Mammary epithelial cell (primary cell): ENCODE measurements at regions not wholly inside any gene's neighbourhood (a gene's known extent, or its start where the extent isn't known, plus 50 kb on each side); places are given as distances from the start of the nearest gene placed in this dataset.

Experiments
- CTCF ChIP-seq, 2 donors: IDR thresholded peaks in 1 of 2; conservative IDR thresholded peaks in 1 of 2; 2 replicates each; pipeline ENCODE4 v1.5.1; 2011 to 2012; ENCODE audit warnings: inconsistent platforms in 2 of 2, low read length in 2 of 2, mild to moderate bottlenecking in 2 of 2, control low read depth in 1 of 2, low read depth in 1 of 2; ENCODE audit not compliant: insufficient read depth in 1 of 2; ENCODE audit errors: extremely low read depth in 1 of 2
- EZH2 ChIP-seq: IDR thresholded peaks from 2 replicates; pipeline ENCODE4 v1.6.1; 2012; ENCODE audit warnings: low read length, inconsistent platforms, borderline replicate concordance

- TF ChIP-seq CTCF (conservative IDR thresholded peaks at IDR 0.05 in 1 of 2, IDR thresholded peaks at IDR 0.05 in 1 of 2; ENCODE audit: extremely low read depth in 1 of 2, insufficient read depth in 1 of 2, low read depth in 1 of 2, low read length in 2 of 2) (no peak), EZH2 (no peak)
Measured at GRCh38 chr13:112212533-112212932, 145.6 kb downstream of the SOX1 start.
